Lower leg skin (tissue), 4 donors: ENCODE measurements at regions not wholly inside any gene's neighbourhood (a gene's known extent, or its start where the extent isn't known, plus 50 kb on each side); places are given as distances from the start of the nearest gene placed in this dataset.

Source experiments
- DNase-seq, 2 donors: peaks; one replicate each; pipeline ENCODE4 v3.0.0-alpha.2; 2019; ENCODE audit warnings: low spot score in 2 of 2
- H3K4me3 ChIP-seq: fragments of 200-600 bp; sonication (generic); 2 replicates; pipeline ENCODE4 v1.5.1; 2017; ENCODE audit warnings: mild to moderate bottlenecking, low read depth; ENCODE audit not compliant: poor library complexity, severe bottlenecking
- POLR2A ChIP-seq, 2 donors: fragments of 450-650 bp; IDR thresholded peaks; one replicate each; pipeline ENCODE4 v1.6.1; 2016 to 2017; ENCODE audit warnings: antibody characterized with exemption in 2 of 2, mild to moderate bottlenecking in 1 of 2, moderate library complexity in 1 of 2
- WGBS, 2 donors: methylation state at CpG; one replicate each; pipeline ENCODE4 v1.1.5; 2018; 5-methylcytosine and 5-hydroxymethylcytosine counted together
- intact Hi-C: fragments of 100-400 bp; cut with DNase I; formaldehyde crosslinking; loops from one replicate; pipeline ENCODE4 v1.15.0; 2023; ENCODE audit warnings: low total_unique reads
- TF ChIP-seq, protein P1 (sequence below), 3 donors: fragments of 450-650 bp; IDR thresholded peaks; one replicate each; pipeline ENCODE4 v1.5.1; 2016; ENCODE audit warnings: antibody characterized with exemption in 3 of 3, mild to moderate bottlenecking in 3 of 3, moderate library complexity in 2 of 3

DNA sequence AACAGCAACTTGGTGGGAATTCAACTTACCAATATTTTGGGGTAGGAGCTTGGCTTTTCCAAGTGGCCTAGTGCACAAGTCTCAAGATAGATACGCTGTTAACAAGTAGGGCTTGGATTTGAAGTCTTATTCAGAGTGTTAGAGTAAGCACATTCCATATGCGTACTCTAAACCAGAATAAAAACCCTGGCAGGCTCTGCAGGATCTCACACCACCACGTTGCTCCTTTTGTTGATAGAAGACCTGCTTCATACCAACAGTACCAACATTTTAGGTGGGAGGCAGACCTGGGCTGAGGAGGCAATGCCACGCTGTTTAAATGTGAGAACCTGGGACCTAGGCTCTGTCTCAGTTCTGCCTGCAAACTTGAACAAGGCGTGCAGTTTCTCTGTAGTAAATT is 214.0 kb downstream of the RNF144A start:
- DNase-seq: no peak
- WGBS, 2 donors: 82 to 84% methylated on average over 5 of the region's 5 CpGs
- intact Hi-C loops: no loop called here
- H3K4me3 ChIP-seq: no peak overlapping the region
- TF ChIP-seq, protein P1, sequence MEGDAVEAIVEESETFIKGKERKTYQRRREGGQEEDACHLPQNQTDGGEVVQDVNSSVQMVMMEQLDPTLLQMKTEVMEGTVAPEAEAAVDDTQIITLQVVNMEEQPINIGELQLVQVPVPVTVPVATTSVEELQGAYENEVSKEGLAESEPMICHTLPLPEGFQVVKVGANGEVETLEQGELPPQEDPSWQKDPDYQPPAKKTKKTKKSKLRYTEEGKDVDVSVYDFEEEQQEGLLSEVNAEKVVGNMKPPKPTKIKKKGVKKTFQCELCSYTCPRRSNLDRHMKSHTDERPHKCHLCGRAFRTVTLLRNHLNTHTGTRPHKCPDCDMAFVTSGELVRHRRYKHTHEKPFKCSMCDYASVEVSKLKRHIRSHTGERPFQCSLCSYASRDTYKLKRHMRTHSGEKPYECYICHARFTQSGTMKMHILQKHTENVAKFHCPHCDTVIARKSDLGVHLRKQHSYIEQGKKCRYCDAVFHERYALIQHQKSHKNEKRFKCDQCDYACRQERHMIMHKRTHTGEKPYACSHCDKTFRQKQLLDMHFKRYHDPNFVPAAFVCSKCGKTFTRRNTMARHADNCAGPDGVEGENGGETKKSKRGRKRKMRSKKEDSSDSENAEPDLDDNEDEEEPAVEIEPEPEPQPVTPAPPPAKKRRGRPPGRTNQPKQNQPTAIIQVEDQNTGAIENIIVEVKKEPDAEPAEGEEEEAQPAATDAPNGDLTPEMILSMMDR (IDR thresholded peaks at IDR 0.05): no peak
- TF ChIP-seq POLR2A (IDR thresholded peaks at IDR 0.05): no peak

DNA sequence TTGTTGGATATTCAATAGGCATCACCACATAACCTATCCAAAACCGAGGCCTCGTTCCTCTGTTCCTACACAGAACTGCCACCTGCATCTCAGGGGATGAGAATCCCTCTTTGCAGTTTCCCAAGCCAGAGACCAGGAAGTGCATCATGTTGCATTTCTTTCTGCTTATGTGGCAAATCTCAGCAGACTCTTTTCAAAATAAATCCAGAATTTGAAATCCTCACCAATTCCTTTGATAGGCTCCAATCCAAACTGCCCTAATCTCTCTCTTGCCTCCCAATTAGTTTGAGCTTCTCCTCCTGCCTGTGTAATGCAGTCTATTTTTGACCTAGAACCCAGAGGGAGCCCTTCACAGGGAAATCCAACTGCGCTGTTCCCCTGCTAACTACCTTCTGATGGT is 215.5 kb downstream of the RNF144A start:
- intact Hi-C loops: no loop called here
- DNase-seq: no peak
- TF ChIP-seq POLR2A (IDR thresholded peaks at IDR 0.05): no peak
- TF ChIP-seq, protein P1 (IDR thresholded peaks at IDR 0.05): no peak
- WGBS, 2 donors: 94 to 99% methylated on average over 3 of the region's 3 CpGs
- no peak overlapping the region for H3K4me3 ChIP-seq

DNA sequence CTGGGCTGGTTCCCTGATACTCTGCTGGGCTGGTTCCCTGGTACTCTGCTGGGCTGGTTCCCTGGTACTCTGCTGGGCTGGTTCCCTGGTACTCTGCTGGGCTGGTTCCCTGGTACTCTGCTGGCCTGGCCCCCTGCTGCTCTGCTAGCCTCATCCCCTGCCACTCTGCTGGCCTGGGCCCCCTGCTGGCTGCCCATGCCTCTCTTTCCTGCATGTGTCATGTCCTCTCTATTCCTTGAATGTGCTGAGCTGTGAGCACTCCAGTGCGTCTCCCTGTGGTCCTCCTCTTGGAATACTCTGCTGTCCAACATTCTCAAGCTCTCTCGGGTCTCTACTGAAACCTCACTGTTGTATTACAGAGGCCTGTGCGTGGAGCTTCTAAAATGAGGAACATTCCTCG is 216.3 kb downstream of the RNF144A start:
- no peak overlapping the region for H3K4me3 ChIP-seq
- intact Hi-C loops: no loop called here
- 95% methylated on average over 4 of the region's 4 CpGs for WGBS, 2 donors
- TF ChIP-seq, protein P1 (IDR thresholded peaks at IDR 0.05): no peak
- no peak for TF ChIP-seq POLR2A (IDR thresholded peaks at IDR 0.05)
- DNase-seq: no peak

DNA sequence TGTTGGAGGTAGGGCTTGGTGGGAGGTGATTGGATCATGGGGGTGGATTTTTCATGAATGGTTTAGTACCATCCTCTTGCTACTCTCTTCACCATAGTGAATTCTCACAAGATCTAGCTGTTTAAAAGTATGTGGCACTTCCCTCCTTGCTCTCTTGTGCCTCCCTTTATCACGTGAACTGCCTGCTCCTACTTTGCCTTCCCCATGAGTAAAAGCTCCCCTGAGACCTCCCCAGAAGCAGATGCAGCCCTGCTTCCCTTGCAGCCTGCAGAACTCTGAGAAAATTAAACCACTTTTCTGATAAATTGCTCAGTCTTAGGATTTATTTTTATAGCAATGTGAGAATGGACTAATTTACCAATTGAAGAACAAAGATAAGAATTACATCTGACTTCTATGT is 223.1 kb downstream of the RNF144A start:
- no peak for TF ChIP-seq POLR2A (IDR thresholded peaks at IDR 0.05)
- TF ChIP-seq, protein P1 (IDR thresholded peaks at IDR 0.05): no peak
- intact Hi-C loops: no loop called here
- H3K4me3 ChIP-seq: no peak overlapping the region
- 66 to 72% methylated on average over 1 of the region's 1 CpG for WGBS, 2 donors
- DNase-seq: no peak

DNA sequence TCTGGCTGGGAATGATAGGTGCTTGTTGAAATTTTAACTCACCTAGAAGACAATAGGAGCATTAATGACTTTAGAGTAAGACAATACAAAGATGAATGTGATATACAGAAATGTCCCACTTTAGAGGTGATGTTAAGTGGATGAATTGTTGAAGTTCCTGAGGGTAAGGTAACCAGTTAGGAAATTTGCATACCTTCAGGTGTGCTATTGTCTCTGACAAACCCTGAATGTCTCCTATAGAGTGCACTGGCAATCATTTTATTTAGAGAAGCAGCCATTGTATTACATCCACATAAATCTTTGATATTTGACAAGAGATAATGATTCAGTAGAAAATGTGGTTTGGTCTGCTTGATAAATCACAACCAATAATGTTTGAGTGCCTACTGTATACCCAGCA is 228.5 kb downstream of the RNF144A start:
- H3K4me3 ChIP-seq: no peak overlapping the region
- DNase-seq: no peak
- no peak for TF ChIP-seq POLR2A (IDR thresholded peaks at IDR 0.05)
- TF ChIP-seq, protein P1 (IDR thresholded peaks at IDR 0.05): no peak
- intact Hi-C loops: no loop called here

DNA sequence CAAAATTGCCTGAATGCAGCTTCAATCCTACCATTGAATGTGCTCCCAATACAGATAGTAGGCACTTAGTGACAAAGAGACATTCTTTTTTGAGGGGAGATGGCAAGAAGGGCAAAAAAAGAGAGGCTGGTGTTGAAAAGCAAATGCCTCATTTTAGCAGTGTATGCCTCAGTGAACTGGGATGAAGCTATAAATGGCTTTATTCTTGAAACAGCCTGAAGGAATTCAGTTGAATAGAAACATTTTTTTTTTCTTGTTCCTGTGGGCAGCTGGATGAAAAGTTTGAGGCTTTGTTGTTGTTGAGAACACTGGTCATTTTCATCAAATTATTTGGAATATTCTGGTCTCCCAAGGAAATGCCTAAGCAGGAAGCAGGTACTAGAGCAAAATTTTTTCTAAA is 228.9 kb downstream of the RNF144A start:
- DNase-seq: no peak
- TF ChIP-seq POLR2A (IDR thresholded peaks at IDR 0.05): no peak
- TF ChIP-seq, protein P1 (IDR thresholded peaks at IDR 0.05): no peak
- intact Hi-C loops: no loop called here
- no peak overlapping the region for H3K4me3 ChIP-seq
